ENCODE measurements at regions not wholly inside any gene's neighbourhood (a gene's known extent, or its start where the extent isn't known, plus 50 kb on each side); places are given as distances from the start of the nearest gene placed in this dataset.

GRCh38 chr1:95703046-95703445 is 469.0 kb downstream of the RWDD3 start:
- Histone ChIP-seq H3K36me3 (replicated peaks in 1 of 2; ENCODE audit: control insufficient read depth in 1 of 2, insufficient read depth in 2 of 2, low read length in 1 of 2) (no peaks in the 10 kb centered on the region), H3K4me3 (ENCODE audit: low read depth in 2 of 2, low read length in 1 of 2) (no peak overlapping the region), H3F3A (replicated peaks; ENCODE audit: insufficient read depth) (no peaks in the 10 kb centered on the region), H4K20me1 (ENCODE audit: insufficient read depth) (no peaks in the 10 kb centered on the region), H3K9ac (no peak overlapping the region), H3K27me3 (ENCODE audit: insufficient read depth) (no peaks in the 10 kb centered on the region), H3K27ac (ENCODE audit: low read depth in 2 of 2, low read length in 1 of 2) (no peak overlapping the region), H3K9me2 (no peaks in the 10 kb centered on the region), H3K9me3 (peaks cover 8% of the 10 kb centered on the region; the same call in 1 of the 2 replicates), H2AFZ (ENCODE audit: low read depth) (no peak overlapping the region), H3K4me1 (ENCODE audit: control insufficient read depth in 1 of 2, insufficient read depth in 2 of 2, low read depth in 1 of 2, low read length in 1 of 2) (no peaks in the 10 kb centered on the region), H3K79me2 (ENCODE audit: insufficient read depth) (no peaks in the 10 kb centered on the region), H3K4me2 (no peak overlapping the region)
- POLR2A ChIA-PET, result no interaction called here
- no peak for DNase-seq
- CTCF ChIA-PET, result no interaction called here
- no peak for TF ChIP-seq ELF1 (IDR thresholded peaks at IDR 0.05)
- TF ChIP-seq RCOR1 (IDR thresholded peaks at IDR 0.05; ENCODE audit: low read length), result no peak
- no peak for TF ChIP-seq ZBTB33 (IDR thresholded peaks at IDR 0.05; ENCODE audit: borderline replicate concordance, low read depth)
- TF ChIP-seq USF2 (IDR thresholded peaks at IDR 0.05; ENCODE audit: borderline replicate concordance, low read depth, low read length), result no peak
- no peak for TF ChIP-seq MEF2A (IDR thresholded peaks at IDR 0.05; ENCODE audit: borderline replicate concordance, low read depth)
- no peak for TF ChIP-seq FOSL2 (IDR thresholded peaks at IDR 0.05; ENCODE audit: borderline replicate concordance, low read depth)
- no peak for TF ChIP-seq FOXM1 (IDR thresholded peaks at IDR 0.05; ENCODE audit: low read depth)

- 27% methylated on average over 3 of the region's 3 CpGs for WGBS (ENCODE audit: low lambda C conversion rate)
- ChIA-PET CTCF (interaction anchor here (0.9 kb wide), 1 partner anchor 16 kb away, joined by 3 read pairs; no protein-coding TSS in a partner anchor), POLR2A (no interaction called here)
These were observed 482.1 kb downstream of the RWDD3 start for GRCh38 chr1:95716097-95716496.

More at GRCh38 chr1:95716097-95716496, 482.1 kb downstream of the RWDD3 start:
- no peaks in the 10 kb centered on the region for H3F3A ChIP-seq (replicated peaks; ENCODE audit: insufficient read depth)
- no peaks in the 10 kb centered on the region for H3K36me3 ChIP-seq (replicated peaks in 1 of 2; ENCODE audit: control insufficient read depth in 1 of 2, insufficient read depth in 2 of 2, low read length in 1 of 2)
- H3K4me2 ChIP-seq, result no peak overlapping the region
- no peak overlapping the region for H2AFZ ChIP-seq (ENCODE audit: low read depth)
- H3K79me2 ChIP-seq (ENCODE audit: insufficient read depth), result no peaks in the 10 kb centered on the region
- no peak overlapping the region for H3K9ac ChIP-seq
- no peaks in the 10 kb centered on the region for H3K9me2 ChIP-seq
- no peaks in the 10 kb centered on the region for H3K9me3 ChIP-seq
- H3K27me3 ChIP-seq (ENCODE audit: insufficient read depth), result no peaks in the 10 kb centered on the region
- DNase-seq, result no peak
- no peak for TF ChIP-seq TCF12 (IDR thresholded peaks at IDR 0.05)
- TF ChIP-seq CTCF (IDR thresholded peaks at IDR 0.05), result no peak
- no peak for TF ChIP-seq POLR2AphosphoS5 (IDR thresholded peaks at IDR 0.05; ENCODE audit: low read depth, low read length)
- TF ChIP-seq ZBTB33 (IDR thresholded peaks at IDR 0.05; ENCODE audit: borderline replicate concordance, low read depth), result no peak
- H3K4me3 ChIP-seq (ENCODE audit: low read depth in 2 of 2, low read length in 1 of 2), result no peak overlapping the region
- H3K27ac ChIP-seq (ENCODE audit: low read depth in 2 of 2, low read length in 1 of 2), result no peak overlapping the region
- H4K20me1 ChIP-seq (ENCODE audit: insufficient read depth), result no peaks in the 10 kb centered on the region
- H3K4me1 ChIP-seq (ENCODE audit: control insufficient read depth in 1 of 2, insufficient read depth in 2 of 2, low read depth in 1 of 2, low read length in 1 of 2), result no peaks in the 10 kb centered on the region

All from SK-N-SH (cell line).